AG10803 (cell line): ENCODE measurements at regions not wholly inside any gene's neighbourhood (a gene's known extent, or its start where the extent isn't known, plus 50 kb on each side); places are given as distances from the start of the nearest gene placed in this dataset.

Source experiments
- DNase-seq: peaks from one replicate; pipeline ENCODE4 v3.0.0; 2010; ENCODE audit warnings: low read depth
- H3K4me3 ChIP-seq: 2 replicates; pipeline ENCODE4 v1.5.1; 2011; ENCODE audit warnings: mild to moderate bottlenecking, low read length, control low read depth
- TF ChIP-seq, protein P1 (sequence below): conservative IDR thresholded peaks from 2 replicates; pipeline ENCODE4 v1.5.1; 2011; ENCODE audit warnings: mild to moderate bottlenecking, low read length, control low read depth, inconsistent platforms

DNA sequence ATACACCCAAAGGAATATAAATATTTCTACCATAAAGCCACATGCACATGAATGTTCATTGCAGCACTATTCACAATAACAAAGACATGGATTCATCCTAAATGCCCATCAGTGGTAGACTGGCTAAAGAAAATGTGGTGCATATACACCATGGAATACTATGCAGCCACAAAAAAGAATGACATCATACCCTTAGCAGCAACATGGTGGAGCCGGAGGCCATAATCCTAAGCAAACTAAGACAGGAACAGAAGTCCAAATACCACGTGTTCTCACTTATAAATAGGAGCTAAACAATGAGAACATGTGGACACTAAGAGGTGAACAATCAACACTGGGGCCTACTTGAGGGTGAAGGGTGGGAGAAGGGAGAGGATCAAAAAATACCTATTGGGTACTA is 198.5 kb downstream of the BMP4 start:
- TF ChIP-seq, protein P1, sequence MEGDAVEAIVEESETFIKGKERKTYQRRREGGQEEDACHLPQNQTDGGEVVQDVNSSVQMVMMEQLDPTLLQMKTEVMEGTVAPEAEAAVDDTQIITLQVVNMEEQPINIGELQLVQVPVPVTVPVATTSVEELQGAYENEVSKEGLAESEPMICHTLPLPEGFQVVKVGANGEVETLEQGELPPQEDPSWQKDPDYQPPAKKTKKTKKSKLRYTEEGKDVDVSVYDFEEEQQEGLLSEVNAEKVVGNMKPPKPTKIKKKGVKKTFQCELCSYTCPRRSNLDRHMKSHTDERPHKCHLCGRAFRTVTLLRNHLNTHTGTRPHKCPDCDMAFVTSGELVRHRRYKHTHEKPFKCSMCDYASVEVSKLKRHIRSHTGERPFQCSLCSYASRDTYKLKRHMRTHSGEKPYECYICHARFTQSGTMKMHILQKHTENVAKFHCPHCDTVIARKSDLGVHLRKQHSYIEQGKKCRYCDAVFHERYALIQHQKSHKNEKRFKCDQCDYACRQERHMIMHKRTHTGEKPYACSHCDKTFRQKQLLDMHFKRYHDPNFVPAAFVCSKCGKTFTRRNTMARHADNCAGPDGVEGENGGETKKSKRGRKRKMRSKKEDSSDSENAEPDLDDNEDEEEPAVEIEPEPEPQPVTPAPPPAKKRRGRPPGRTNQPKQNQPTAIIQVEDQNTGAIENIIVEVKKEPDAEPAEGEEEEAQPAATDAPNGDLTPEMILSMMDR = no peak
- DNase-seq = no peak
- H3K4me3 ChIP-seq = no peak overlapping the region

DNA sequence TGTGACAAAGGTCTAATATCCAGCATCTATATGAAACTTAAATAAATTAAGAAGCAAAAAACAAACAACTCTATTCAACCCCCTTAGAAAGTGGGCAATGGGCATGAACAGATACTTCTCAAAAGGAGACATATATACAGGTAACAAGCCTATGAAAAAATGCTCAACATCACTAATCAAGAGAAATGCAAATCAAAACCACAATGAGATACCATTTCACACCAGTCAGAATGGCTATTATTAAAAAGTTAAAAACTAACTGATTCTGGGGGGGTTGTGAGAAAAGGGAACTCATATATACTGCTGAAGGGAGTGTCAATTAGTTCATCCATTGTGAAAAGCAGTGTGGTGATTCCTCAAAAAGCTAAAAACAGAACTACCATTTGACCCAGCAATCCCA is 198.9 kb downstream of the BMP4 start:
- H3K4me3 ChIP-seq = no peak overlapping the region
- DNase-seq = no peak
- TF ChIP-seq, protein P1 = no peak

DNA sequence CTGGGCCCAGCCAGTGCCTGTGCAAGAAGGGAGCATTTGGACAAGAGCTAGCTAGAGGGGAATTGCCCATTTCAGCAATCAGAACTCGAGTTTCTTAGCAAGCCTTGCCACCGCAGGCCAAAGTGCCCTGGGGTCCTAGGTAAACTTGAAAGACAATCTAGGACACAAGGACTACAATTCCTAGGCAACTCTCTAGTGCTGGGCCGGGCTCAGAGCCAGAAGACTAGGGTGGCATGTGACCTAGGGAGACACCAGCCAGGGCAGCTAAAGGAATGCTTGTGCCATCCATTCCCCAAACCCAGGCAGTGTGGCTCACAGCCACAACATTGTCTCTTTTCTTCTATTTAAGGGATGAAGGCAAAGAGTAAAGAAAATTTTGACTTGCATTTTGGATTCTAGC is 205.0 kb downstream of the BMP4 start:
- TF ChIP-seq, protein P1 = no peak
- no peak for DNase-seq
- no peak overlapping the region for H3K4me3 ChIP-seq

DNA sequence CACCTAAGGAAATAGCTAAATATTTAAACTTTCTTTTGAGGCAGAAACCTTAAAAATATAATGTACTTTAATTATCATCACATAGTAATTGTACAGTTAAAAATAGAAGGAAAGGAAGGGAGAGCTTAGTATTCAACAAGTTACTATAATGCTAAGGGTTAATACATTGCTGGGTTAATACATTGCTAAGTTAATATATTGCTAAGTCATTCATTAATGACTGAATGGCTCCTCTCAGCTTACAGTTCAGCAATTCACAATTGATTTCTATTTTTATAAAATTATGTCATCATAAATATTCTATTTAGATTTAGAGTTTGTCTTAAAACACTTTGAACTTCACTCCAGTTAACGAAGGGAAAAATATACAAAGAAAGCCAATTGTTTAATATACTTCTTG is 207.9 kb downstream of the BMP4 start:
- DNase-seq = no peak
- H3K4me3 ChIP-seq = no peak overlapping the region
- TF ChIP-seq, protein P1 = no peak

DNA sequence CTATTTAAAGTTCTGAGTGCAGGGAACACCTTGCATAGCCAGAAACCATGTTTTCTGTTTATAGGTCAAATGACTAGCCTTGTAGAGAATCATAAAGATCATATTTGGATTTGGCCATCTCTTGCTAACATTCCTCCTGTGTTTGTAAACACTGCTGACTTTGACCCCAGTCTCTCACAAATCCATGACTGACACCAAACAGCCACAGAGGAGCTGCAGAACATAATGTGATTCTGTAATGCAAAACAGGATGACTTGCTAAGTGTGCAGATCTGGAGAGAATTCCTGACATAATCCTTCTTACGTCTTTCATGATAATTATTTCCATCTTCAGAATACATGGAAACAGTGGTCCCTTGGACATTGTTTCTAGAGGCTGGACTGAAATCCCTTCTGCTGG is 211.8 kb downstream of the BMP4 start:
- no peak for DNase-seq
- TF ChIP-seq, protein P1 = no peak
- H3K4me3 ChIP-seq = no peak overlapping the region

DNA sequence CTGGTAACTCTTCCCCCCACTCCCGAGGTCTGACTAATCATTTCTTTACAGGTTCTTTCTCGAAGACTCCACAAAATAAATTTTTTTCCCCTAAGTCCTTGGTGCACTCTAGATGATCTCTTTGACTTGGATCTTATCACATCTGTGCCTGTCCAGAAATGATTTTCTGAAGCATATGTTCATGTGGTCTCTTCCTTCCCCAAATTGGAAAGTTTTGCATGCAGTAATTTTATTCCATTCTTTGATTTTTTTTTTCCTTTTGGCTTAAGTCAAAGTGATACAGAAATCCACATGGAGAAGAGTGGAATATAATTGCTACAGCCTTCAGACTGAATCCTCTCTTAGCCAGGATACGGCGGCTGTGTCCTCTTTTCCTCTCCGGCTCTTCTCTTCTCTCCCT is 213.3 kb downstream of the BMP4 start:
- TF ChIP-seq, protein P1 = no peak

DNA sequence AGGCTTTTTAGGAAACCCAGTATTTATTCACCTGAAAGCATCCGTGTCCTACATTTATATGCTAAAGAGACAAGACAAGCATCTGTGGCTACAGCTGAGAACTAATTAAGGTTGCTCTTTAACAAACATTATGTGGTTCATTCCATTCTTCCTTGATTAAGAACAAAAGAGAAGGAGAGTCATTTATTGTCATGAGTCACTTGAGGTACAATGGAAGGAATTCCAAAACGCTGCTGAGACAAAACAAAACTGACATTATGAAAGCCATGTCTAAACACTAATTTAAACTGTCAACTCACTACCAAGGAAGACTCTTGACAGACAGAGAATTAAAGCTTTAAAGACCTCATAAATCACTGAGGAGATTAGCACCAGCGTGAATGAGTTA is 214.4 kb downstream of the BMP4 start:
- no peak overlapping the region for H3K4me3 ChIP-seq
- TF ChIP-seq, protein P1 = no peak
- DNase-seq = no peak

More for the DNA sequence above, 213.3 kb downstream of the BMP4 start:
- no peak for DNase-seq
- H3K4me3 ChIP-seq = no peak overlapping the region
